Fibroblast of pulmonary artery (primary cell): ENCODE measurements at regions not wholly inside any gene's neighbourhood (a gene's known extent, or its start where the extent isn't known, plus 50 kb on each side); places are given as distances from the start of the nearest gene placed in this dataset.

ENCODE experiments used
- DNase-seq: peaks from one replicate; pipeline ENCODE4 v3.0.0-alpha.2; 2010; ENCODE audit warnings: low read depth
- H3K4me3 ChIP-seq: replicated peaks from 2 replicates; pipeline ENCODE4 v1.5.1; 2011; ENCODE audit warnings: low read depth, mild to moderate bottlenecking, control low read depth, low read length, moderate library complexity
- CTCF ChIP-seq: IDR thresholded peaks from 2 replicates; pipeline ENCODE4 v1.5.1; 2011; ENCODE audit warnings: mild to moderate bottlenecking, control low read depth, low read length, inconsistent platforms; ENCODE audit errors: missing control alignments

DNA sequence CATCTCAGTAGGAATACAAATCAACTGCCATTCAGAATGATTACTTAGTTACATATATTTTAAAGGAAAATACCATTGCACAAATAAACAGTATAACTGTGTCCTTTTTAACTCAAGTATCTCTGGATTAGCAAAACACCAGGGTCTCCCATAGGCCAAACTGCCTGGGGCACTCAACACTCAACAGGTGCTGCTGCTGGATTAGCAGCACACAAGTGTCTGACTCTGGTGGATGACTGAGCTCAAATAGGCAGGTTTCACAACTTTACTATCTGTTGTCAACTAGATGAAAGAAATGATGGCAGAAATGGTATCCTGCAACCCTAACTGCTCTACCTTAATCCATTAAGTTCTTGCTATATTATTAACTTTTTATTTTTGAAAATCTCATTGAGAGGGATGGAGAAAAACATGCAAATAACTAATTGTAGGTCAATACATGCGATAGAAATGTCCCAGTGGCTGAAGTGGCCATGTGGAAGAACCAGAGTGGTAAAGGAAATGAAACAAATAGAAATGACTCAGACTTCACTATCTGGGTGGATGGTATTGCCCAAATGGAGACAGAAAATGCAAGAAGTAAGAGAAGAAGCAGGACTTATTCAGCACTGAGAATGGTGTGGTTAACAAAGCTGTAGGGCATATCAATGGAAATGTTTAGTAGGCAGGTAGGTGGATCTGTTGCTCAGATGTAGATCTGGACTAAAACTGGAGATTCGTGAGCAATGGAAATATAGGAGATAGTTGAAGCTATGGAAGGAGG is 90.8 kb upstream of the CCDC190 start:
- H3K4me3 ChIP-seq, result no peak overlapping the region
- peak; percentile 40 for DNase-seq
- TF ChIP-seq CTCF, result no peak

GRCh38 chr1:162950187-162950586 is 89.2 kb upstream of the CCDC190 start:
- DNase-seq, result no peak
- H3K4me3 ChIP-seq, result no peak overlapping the region
- no peak for TF ChIP-seq CTCF

DNA sequence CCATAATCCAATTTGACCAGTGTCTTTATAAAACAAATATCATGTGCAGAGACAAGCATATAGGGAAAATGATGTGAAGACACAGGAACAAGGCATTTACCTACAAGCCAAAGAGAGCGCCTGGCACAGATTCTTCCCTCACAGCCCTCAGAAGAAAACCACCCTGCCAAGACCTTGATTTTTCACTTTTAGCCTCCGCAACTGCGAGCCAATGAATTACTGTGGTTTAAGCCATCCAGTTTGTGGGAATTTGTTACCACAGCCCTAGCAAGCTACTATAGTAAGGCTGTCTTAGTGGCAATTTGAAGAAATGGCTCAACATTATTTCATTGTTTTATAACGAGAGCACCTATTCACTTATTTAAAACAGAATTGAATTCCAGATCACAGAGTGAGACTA is 85.7 kb upstream of the CCDC190 start:
- TF ChIP-seq CTCF, result no peak
- no peak overlapping the region for H3K4me3 ChIP-seq
- no peak for DNase-seq

DNA sequence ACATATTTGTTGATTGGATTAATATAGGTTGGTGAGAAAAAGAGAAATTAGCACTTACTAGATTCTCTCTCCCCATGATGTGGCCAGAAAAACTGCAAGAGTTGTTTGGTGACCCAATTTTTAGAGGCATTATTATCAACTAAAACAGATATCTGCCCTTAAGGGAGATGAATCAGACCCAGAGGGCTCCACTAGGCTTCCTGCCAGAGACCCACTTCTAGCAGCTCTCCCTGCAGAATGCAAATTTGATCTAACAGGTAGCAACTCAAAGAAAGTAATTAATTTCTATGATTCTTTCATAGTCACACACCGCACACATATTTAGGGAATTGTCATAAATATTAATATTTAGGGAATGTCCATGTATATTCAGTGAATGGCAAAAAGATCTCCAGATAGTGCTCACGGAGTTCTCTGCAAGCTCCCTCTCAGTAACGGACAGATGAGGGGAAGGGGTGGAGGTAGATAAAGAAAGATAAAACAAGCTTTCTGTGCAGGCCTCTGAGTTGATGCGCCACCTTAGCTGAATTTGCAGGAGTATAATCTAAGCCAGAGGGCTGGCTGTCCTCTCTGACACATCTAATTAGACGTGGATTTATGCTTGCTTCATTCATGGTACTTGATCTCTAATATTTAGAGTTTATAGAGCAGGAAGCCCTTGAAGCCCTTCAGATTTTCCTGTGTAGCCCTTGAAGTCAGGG is 84.1 kb upstream of the CCDC190 start:
- H3K4me3 ChIP-seq, result no peak overlapping the region
- no peak for TF ChIP-seq CTCF
- DNase-seq, result no peak

DNA sequence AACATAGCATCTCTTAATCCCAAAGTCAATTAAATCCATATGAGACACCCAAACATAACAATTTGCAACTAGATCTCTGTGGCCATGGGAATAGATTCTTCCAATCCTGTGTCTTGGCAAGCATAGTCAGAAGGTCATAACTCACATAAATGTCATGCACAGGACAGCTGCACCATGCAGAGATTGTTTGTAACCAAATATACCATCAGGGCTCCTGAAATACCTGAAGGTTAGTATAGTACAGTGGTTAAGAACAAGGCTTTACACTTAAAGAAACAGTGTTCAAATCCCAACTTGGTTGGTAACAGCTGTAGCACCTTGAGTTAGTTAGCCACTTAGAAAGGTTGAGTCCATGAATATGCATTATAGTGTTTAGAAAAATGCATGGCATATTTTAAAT is 82.6 kb upstream of the CCDC190 start:
- no peak overlapping the region for H3K4me3 ChIP-seq
- DNase-seq, result no peak
- TF ChIP-seq CTCF, result no peak

GRCh38 chr1:162942916-162943559 is 82.1 kb upstream of the CCDC190 start:
- no peak overlapping the region for H3K4me3 ChIP-seq
- no peak for TF ChIP-seq CTCF
- DNase-seq, result peak; percentile 58
